ENCODE measurements at regions not wholly inside any gene's neighbourhood (a gene's known extent, or its start where the extent isn't known, plus 50 kb on each side); places are given as distances from the start of the nearest gene placed in this dataset.

DNA sequence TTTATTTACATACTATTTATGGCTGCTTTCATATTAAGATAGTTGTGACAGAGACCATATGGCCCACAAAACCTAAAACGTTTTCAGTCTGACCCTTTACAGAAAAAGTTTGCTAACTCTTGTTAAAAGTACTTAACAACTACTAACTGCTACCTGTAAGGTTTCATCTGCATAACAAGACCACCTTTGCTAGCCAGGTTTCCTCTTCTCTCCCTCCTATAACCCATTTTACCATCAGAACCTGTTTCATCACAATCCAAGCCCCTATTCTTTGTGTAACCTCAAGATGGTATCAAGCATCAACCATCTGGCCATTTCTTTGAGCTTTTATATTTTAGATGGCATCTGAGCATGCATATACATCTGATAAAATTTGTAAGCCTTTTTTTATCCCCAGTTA, 305.4 kb downstream of the HHIPL2 start:
- ChIA-PET CTCF (interaction anchor here (0.6 kb wide), 1 partner anchor 209 kb away, joined by 3 read pairs; no protein-coding TSS in a partner anchor), POLR2A (no interaction called here)
- no peaks in the 10 kb centered on the region for H3K27me3 ChIP-seq (ENCODE audit: insufficient read depth)
- H3K9ac ChIP-seq = no peak overlapping the region
- no peak overlapping the region for H2AFZ ChIP-seq (ENCODE audit: low read depth)
- no peaks in the 10 kb centered on the region for H3K36me3 ChIP-seq (replicated peaks in 1 of 2; ENCODE audit: control insufficient read depth in 1 of 2, insufficient read depth in 2 of 2, low read length in 1 of 2)
- DNase-seq = no peak
- no peaks in the 10 kb centered on the region for H3F3A ChIP-seq (replicated peaks; ENCODE audit: insufficient read depth)
- 4% methylated on average over 1 of the region's 1 CpG for WGBS (ENCODE audit: low lambda C conversion rate)
- no peaks in the 10 kb centered on the region for H3K79me2 ChIP-seq (ENCODE audit: insufficient read depth)
- H3K4me2 ChIP-seq = no peak overlapping the region
- H3K9me3 ChIP-seq = no peaks in the 10 kb centered on the region
- H3K9me2 ChIP-seq = no peaks in the 10 kb centered on the region
- H3K27ac ChIP-seq (ENCODE audit: low read depth in 2 of 2, low read length in 1 of 2) = no peak overlapping the region
- TF ChIP-seq, protein P1, sequence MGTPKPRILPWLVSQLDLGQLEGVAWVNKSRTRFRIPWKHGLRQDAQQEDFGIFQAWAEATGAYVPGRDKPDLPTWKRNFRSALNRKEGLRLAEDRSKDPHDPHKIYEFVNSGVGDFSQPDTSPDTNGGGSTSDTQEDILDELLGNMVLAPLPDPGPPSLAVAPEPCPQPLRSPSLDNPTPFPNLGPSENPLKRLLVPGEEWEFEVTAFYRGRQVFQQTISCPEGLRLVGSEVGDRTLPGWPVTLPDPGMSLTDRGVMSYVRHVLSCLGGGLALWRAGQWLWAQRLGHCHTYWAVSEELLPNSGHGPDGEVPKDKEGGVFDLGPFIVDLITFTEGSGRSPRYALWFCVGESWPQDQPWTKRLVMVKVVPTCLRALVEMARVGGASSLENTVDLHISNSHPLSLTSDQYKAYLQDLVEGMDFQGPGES (IDR thresholded peaks at IDR 0.05; ENCODE audit: low read depth, low read length) = no peak
- no peak for TF ChIP-seq NFIC (IDR thresholded peaks at IDR 0.05; ENCODE audit: borderline replicate concordance)
- TF ChIP-seq SMC3 (IDR thresholded peaks at IDR 0.05; ENCODE audit: low read depth, low read length) = no peak
- TF ChIP-seq, protein P2, sequence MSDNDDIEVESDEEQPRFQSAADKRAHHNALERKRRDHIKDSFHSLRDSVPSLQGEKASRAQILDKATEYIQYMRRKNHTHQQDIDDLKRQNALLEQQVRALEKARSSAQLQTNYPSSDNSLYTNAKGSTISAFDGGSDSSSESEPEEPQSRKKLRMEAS (IDR thresholded peaks at IDR 0.05; ENCODE audit: low read depth) = no peak
- TF ChIP-seq, protein P3, sequence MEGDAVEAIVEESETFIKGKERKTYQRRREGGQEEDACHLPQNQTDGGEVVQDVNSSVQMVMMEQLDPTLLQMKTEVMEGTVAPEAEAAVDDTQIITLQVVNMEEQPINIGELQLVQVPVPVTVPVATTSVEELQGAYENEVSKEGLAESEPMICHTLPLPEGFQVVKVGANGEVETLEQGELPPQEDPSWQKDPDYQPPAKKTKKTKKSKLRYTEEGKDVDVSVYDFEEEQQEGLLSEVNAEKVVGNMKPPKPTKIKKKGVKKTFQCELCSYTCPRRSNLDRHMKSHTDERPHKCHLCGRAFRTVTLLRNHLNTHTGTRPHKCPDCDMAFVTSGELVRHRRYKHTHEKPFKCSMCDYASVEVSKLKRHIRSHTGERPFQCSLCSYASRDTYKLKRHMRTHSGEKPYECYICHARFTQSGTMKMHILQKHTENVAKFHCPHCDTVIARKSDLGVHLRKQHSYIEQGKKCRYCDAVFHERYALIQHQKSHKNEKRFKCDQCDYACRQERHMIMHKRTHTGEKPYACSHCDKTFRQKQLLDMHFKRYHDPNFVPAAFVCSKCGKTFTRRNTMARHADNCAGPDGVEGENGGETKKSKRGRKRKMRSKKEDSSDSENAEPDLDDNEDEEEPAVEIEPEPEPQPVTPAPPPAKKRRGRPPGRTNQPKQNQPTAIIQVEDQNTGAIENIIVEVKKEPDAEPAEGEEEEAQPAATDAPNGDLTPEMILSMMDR (IDR thresholded peaks at IDR 0.05) = no peak
- TF ChIP-seq CHD2 (IDR thresholded peaks at IDR 0.05; ENCODE audit: low read length, partially characterized antibody) = no peak
- no peak for TF ChIP-seq RFX5 (IDR thresholded peaks at IDR 0.05; ENCODE audit: low read length)
- no peak for TF ChIP-seq RXRA (IDR thresholded peaks at IDR 0.05; ENCODE audit: borderline replicate concordance, low read depth)
- TF ChIP-seq MXI1 (IDR thresholded peaks at IDR 0.05; ENCODE audit: low read depth, low read length) = no peak
- no peak for TF ChIP-seq TCF12 (IDR thresholded peaks at IDR 0.05)
- TF ChIP-seq TEAD4 (IDR thresholded peaks at IDR 0.05; ENCODE audit: borderline replicate concordance, insufficient read depth) = no peak
- TF ChIP-seq FOXM1 (IDR thresholded peaks at IDR 0.05; ENCODE audit: low read depth) = no peak
- no peak for TF ChIP-seq EP300 (IDR thresholded peaks at IDR 0.05; ENCODE audit: borderline replicate concordance in 1 of 2, low read depth in 1 of 2, low read length in 1 of 2)
- TF ChIP-seq POLR2AphosphoS5 (IDR thresholded peaks at IDR 0.05; ENCODE audit: low read depth, low read length) = no peak
- TF ChIP-seq RAD21 (IDR thresholded peaks at IDR 0.05; ENCODE audit: low read length) = no peak
- no peak for TF ChIP-seq ELF1 (IDR thresholded peaks at IDR 0.05)
- no peak for TF ChIP-seq RCOR1 (IDR thresholded peaks at IDR 0.05; ENCODE audit: low read length)
- no peak for TF ChIP-seq EZH2phosphoT487 (IDR thresholded peaks at IDR 0.05; ENCODE audit: borderline replicate concordance, low read depth)
- TF ChIP-seq, protein P4, sequence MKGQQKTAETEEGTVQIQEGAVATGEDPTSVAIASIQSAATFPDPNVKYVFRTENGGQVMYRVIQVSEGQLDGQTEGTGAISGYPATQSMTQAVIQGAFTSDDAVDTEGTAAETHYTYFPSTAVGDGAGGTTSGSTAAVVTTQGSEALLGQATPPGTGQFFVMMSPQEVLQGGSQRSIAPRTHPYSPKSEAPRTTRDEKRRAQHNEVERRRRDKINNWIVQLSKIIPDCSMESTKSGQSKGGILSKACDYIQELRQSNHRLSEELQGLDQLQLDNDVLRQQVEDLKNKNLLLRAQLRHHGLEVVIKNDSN (IDR thresholded peaks at IDR 0.05; ENCODE audit: borderline replicate concordance, low read depth) = no peak
- TF ChIP-seq, protein P5, sequence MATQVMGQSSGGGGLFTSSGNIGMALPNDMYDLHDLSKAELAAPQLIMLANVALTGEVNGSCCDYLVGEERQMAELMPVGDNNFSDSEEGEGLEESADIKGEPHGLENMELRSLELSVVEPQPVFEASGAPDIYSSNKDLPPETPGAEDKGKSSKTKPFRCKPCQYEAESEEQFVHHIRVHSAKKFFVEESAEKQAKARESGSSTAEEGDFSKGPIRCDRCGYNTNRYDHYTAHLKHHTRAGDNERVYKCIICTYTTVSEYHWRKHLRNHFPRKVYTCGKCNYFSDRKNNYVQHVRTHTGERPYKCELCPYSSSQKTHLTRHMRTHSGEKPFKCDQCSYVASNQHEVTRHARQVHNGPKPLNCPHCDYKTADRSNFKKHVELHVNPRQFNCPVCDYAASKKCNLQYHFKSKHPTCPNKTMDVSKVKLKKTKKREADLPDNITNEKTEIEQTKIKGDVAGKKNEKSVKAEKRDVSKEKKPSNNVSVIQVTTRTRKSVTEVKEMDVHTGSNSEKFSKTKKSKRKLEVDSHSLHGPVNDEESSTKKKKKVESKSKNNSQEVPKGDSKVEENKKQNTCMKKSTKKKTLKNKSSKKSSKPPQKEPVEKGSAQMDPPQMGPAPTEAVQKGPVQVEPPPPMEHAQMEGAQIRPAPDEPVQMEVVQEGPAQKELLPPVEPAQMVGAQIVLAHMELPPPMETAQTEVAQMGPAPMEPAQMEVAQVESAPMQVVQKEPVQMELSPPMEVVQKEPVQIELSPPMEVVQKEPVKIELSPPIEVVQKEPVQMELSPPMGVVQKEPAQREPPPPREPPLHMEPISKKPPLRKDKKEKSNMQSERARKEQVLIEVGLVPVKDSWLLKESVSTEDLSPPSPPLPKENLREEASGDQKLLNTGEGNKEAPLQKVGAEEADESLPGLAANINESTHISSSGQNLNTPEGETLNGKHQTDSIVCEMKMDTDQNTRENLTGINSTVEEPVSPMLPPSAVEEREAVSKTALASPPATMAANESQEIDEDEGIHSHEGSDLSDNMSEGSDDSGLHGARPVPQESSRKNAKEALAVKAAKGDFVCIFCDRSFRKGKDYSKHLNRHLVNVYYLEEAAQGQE (IDR thresholded peaks at IDR 0.05; ENCODE audit: low read depth, low read length) = no peak
- H3K4me3 ChIP-seq (ENCODE audit: low read depth in 2 of 2, low read length in 1 of 2) = no peak overlapping the region
- H4K20me1 ChIP-seq (ENCODE audit: insufficient read depth) = no peaks in the 10 kb centered on the region
- no peaks in the 10 kb centered on the region for H3K4me1 ChIP-seq (ENCODE audit: control insufficient read depth in 1 of 2, insufficient read depth in 2 of 2, low read depth in 1 of 2, low read length in 1 of 2)
